SK-N-SH treated with all-trans-retinoic acid at 6 μM for 48 hours (cell line): ENCODE measurements at regions not wholly inside any gene's neighbourhood (a gene's known extent, or its start where the extent isn't known, plus 50 kb on each side); places are given as distances from the start of the nearest gene placed in this dataset.

Experiments
- ARNTL ChIP-seq: fragments of 450-650 bp; formaldehyde crosslinking; IDR thresholded peaks from 2 replicates; pipeline ENCODE4 v1.5.0; 2020; ENCODE audit warnings: low read depth, mild to moderate bottlenecking, moderate library complexity, borderline replicate concordance
- BACH2 ChIP-seq: fragments of 250-450 bp; sonication (Bioruptor Pico); IDR thresholded peaks from 2 replicates; pipeline ENCODE4 v1.9.0; 2021; ENCODE audit warnings: mild to moderate bottlenecking, borderline replicate concordance
- CSDC2 ChIP-seq: fragments of 250-450 bp; sonication (Bioruptor Pico); IDR thresholded peaks from 2 replicates; pipeline ENCODE4 v1.5.0; 2020; ENCODE audit warnings: mild to moderate bottlenecking, moderate library complexity
- ESRRG ChIP-seq: fragments of 250-450 bp; sonication (Bioruptor Pico); IDR thresholded peaks from 2 replicates; pipeline ENCODE4 v1.6.1; 2021; ENCODE audit warnings: mild to moderate bottlenecking
- GLIS3 ChIP-seq: fragments of 250-450 bp; sonication (Bioruptor Pico); IDR thresholded peaks from 2 replicates; pipeline ENCODE4 v1.5.0; 2020; ENCODE audit warnings: mild to moderate bottlenecking, moderate library complexity
- PPARA ChIP-seq: fragments of 250-450 bp; sonication (Bioruptor Pico); IDR thresholded peaks from 2 replicates; pipeline ENCODE4 v1.5.0; 2020; ENCODE audit warnings: mild to moderate bottlenecking, borderline replicate concordance
- SNAI2 ChIP-seq: fragments of 250-450 bp; sonication (Bioruptor Pico); IDR thresholded peaks from 2 replicates; pipeline ENCODE4 v1.5.0; 2020; ENCODE audit warnings: mild to moderate bottlenecking, moderate library complexity
- ZC3H10 ChIP-seq: fragments of 250-450 bp; sonication (Bioruptor Pico); IDR thresholded peaks from 2 replicates; pipeline ENCODE4 v1.5.1; 2021; ENCODE audit warnings: mild to moderate bottlenecking, moderate library complexity
- ZFP3 ChIP-seq: fragments of 250-450 bp; sonication (Bioruptor Pico); IDR thresholded peaks from 2 replicates; pipeline ENCODE4 v1.5.0; 2020; ENCODE audit warnings: mild to moderate bottlenecking, moderate library complexity
- ZFP30 ChIP-seq: fragments of 450-650 bp; formaldehyde crosslinking; IDR thresholded peaks from 2 replicates; pipeline ENCODE4 v1.5.0; 2022; ENCODE audit warnings: mild to moderate bottlenecking, moderate library complexity
- ZNF565 ChIP-seq: fragments of 450-650 bp; formaldehyde crosslinking; conservative IDR thresholded peaks from 2 replicates; pipeline ENCODE4 v1.5.0; 2020; ENCODE audit warnings: low read depth, mild to moderate bottlenecking, moderate library complexity
- TF ChIP-seq, protein P1 (sequence below): fragments of 250-450 bp; sonication (Bioruptor Pico); IDR thresholded peaks from 2 replicates; pipeline ENCODE4 v1.8.0; 2020; ENCODE audit warnings: mild to moderate bottlenecking, moderate library complexity, borderline replicate concordance
- TF ChIP-seq, protein P2 (sequence below): fragments of 250-450 bp; sonication (Bioruptor Pico); IDR thresholded peaks from 2 replicates; pipeline ENCODE4 v1.5.1; 2020; ENCODE audit warnings: low read depth, mild to moderate bottlenecking, moderate library complexity
- TF ChIP-seq, protein P3 (sequence below): fragments of 250-450 bp; sonication (Bioruptor Pico); IDR thresholded peaks from 2 replicates; pipeline ENCODE4 v1.5.1; 2021; ENCODE audit warnings: mild to moderate bottlenecking, moderate library complexity

- TF ChIP-seq ZFP30 (CRISPR knock-in tag) (no peak), ARNTL (no peak), SNAI2 (CRISPR knock-in tag) (no peak), CSDC2 (CRISPR knock-in tag) (no peak), ZNF565 (CRISPR knock-in tag) (no peak), GLIS3 (CRISPR knock-in tag) (no peak), ZC3H10 (CRISPR knock-in tag) (no peak), BACH2 (CRISPR knock-in tag) (no peak), ESRRG (no peak), PPARA (CRISPR knock-in tag) (no peak), ZFP3 (CRISPR knock-in tag) (no peak)
- TF ChIP-seq, protein P1, sequence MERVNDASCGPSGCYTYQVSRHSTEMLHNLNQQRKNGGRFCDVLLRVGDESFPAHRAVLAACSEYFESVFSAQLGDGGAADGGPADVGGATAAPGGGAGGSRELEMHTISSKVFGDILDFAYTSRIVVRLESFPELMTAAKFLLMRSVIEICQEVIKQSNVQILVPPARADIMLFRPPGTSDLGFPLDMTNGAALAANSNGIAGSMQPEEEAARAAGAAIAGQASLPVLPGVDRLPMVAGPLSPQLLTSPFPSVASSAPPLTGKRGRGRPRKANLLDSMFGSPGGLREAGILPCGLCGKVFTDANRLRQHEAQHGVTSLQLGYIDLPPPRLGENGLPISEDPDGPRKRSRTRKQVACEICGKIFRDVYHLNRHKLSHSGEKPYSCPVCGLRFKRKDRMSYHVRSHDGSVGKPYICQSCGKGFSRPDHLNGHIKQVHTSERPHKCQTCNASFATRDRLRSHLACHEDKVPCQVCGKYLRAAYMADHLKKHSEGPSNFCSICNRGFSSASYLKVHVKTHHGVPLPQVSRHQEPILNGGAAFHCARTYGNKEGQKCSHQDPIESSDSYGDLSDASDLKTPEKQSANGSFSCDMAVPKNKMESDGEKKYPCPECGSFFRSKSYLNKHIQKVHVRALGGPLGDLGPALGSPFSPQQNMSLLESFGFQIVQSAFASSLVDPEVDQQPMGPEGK (CRISPR knock-in tag) = no peak
- TF ChIP-seq, protein P2, sequence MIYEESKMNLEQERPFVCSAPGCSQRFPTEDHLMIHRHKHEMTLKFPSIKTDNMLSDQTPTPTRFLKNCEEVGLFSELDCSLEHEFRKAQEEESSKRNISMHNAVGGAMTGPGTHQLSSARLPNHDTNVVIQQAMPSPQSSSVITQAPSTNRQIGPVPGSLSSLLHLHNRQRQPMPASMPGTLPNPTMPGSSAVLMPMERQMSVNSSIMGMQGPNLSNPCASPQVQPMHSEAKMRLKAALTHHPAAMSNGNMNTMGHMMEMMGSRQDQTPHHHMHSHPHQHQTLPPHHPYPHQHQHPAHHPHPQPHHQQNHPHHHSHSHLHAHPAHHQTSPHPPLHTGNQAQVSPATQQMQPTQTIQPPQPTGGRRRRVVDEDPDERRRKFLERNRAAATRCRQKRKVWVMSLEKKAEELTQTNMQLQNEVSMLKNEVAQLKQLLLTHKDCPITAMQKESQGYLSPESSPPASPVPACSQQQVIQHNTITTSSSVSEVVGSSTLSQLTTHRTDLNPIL (CRISPR knock-in tag) = no peak
- TF ChIP-seq, protein P3, sequence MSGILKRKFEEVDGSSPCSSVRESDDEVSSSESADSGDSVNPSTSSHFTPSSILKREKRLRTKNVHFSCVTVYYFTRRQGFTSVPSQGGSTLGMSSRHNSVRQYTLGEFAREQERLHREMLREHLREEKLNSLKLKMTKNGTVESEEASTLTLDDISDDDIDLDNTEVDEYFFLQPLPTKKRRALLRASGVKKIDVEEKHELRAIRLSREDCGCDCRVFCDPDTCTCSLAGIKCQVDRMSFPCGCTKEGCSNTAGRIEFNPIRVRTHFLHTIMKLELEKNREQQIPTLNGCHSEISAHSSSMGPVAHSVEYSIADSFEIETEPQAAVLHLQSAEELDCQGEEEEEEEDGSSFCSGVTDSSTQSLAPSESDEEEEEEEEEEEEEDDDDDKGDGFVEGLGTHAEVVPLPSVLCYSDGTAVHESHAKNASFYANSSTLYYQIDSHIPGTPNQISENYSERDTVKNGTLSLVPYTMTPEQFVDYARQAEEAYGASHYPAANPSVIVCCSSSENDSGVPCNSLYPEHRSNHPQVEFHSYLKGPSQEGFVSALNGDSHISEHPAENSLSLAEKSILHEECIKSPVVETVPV (CRISPR knock-in tag) = no peak
Observed at GRCh38 chr6:85069577-85069976, 305.2 kb upstream of the TBX18 start.
